NOMO-1 (cell line): ENCODE measurements at regions not wholly inside any gene's neighbourhood (a gene's known extent, or its start where the extent isn't known, plus 50 kb on each side); places are given as distances from the start of the nearest gene placed in this dataset.

Source experiments
- DNase-seq, 2 experiments: peaks; one replicate each; lab custom pipeline; 2025; ENCODE audit not compliant: unreplicated experiment in 2 of 2; lab: John Stamatoyannopoulos, UW

DNA sequence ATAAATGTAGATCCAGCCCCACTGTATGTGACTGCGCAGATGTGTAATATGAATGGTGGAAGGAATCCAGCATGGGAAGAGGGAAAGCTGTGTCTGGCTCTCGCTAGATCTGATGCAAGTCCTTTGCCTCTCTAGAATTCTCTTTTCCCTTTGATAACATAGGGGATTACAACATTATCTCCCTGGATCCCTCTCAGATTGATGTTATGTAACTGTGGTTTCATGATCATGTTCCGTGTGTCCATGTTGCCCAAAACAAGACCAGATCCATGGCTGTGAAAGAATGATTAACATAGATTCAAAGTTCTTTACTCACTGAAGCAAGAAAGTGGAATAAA lies 184.0 kb upstream of the UBL3 start:
- no peak for DNase-seq

DNA sequence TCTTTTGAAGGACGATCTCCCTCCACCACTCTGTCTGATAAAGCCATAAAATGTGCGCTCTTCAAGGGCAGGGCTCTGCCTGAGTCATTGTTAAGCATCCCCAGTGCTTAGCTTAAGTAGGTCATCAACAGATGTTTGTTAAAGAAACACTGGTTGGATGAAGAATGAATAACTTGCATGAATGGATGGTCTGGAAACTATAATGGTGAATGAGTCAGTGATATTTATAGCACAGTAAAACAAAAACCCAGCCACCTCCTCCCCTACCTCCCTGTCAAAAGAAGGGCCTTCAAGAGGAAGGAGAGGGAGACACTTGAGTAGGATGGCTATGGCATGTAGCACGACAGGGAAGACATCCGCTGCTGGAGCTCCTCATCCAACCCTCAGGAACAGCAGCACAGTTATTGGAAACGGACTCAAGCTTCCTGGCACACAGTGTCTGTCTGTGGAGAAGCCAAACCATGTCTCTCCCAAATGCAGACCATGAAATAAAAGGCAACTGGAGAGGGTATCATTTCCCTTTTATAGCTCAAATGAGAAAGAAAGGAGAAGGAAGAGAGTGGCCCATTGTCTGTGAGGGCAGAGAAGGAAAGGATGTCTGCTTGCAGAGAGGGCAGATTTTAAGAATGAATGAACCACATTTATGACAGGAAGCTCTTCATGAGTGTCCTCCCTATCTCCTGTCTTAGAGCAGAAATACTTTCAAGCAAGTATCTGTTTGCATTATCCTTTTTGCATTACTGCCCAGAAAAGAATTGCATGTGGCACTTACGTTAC lies 183.5 kb upstream of the UBL3 start:
- peak in 1 of 2 experiments; percentile 45 for DNase-seq

DNA sequence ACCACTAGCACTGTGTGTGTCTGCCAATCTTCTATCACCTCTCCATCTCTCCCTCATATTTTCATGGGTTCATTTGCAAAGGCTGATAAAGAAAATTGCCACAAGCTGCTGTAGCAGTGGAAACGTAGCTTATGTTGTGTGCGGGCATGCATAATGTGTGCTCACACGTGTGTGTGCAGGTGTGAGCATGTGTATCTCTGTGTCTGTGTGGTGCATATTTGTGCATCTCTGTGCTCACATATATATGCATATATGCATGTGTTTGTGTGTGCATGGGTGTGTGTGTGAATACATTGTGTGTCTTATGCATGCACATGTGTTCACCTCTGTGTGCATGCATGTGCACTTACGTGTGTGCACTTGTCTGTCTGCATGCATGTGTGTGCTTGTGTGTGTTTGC lies 181.8 kb upstream of the UBL3 start:
- DNase-seq, result no peak

GRCh38 chr13:30031488-30031887 lies 181.1 kb upstream of the UBL3 start:
- no peak for DNase-seq

DNA sequence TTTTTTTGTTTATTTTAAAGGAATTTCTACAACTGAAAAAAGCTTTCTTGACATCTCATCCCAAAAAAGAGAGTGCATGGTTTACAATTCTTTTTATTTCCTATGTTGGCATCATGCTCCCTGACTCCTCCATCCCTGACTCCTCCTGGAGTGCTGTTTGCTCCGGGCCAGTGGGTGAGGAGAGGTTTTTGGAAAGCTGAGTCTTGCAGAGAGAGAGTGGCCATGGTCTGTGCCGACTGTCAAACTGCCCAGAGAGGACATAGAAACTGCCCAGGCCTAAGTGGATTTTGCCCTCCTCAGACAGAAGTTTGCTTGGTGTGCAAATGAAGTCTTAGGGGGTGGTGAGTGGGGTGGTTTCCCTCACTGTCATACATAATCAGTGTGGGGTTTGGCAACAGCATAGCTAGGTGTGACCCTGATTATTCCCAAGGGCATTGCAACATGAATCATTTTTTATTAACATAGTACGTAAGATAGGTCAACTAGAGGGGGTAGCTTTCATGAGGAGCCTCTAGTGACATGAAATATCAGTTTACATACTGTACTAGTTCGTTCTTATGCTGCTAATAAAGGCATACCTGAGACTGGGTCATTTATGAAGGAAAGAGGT lies 179.8 kb upstream of the UBL3 start:
- DNase-seq, result no peak

- peak in 1 of 2 experiments; percentile 38 for DNase-seq
Observed at GRCh38 chr13:30027569-30028455, 177.4 kb upstream of the UBL3 start.

DNA sequence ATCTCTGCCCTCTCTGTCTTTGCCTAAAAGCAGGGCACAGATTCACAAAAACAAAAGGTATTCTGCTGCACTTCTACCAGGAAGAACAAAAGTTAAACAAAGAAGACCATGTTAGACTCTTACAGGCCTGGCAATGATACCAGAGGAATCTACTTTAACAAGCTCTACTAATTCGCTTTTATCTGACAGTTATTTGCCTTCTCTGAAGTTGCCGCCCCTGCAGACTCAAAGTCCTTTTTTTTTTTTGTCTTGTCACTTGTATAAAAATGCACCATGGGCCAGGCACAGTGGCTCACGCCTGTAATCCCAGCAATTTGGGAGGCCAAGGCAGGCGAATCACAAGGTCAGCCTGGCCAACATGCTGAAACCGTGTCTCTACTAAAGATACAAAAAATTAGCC lies 176.5 kb upstream of the UBL3 start:
- DNase-seq, result no peak

DNA sequence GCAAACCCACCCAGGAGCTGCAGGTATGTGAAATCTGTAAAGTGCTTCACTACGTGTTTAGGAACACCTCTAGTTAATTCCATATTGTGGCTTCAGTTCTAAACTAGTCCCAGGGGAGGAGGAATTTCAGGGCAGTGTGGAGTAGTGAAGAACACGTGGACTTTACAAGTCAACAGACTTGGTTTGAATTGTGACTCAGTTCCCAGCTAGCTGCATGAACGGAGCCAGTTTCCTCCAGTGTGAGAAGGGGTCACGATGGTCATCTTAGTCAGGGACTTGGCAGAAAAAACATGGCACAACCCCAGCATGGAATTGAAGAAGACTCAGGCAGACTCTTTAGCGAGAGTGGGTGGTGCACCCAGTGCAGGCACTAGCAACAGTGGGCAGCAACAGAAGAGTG lies 175.7 kb upstream of the UBL3 start:
- no peak for DNase-seq

DNA sequence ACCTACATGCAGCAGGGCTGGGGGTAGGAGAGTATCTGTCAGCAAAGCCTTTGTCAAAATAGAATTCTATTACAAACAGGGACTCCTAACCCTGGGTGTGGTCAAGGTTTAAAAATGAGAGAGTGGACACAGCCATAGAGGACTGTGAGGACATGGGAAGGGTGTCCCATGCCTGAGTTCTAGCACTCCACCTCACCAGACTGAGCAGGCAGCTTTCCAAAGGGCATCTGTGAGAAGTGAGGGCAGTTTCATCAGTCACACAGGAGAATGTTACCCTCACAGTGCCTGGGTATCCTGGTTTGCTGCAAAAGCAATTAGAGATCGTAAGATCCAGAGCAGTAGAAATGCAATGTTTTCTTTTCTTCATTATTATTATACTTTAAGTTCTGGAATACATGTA lies 174.9 kb upstream of the UBL3 start:
- no peak for DNase-seq

GRCh38 chr13:30024125-30024865 lies 173.9 kb upstream of the UBL3 start:
- no peak for DNase-seq

DNA sequence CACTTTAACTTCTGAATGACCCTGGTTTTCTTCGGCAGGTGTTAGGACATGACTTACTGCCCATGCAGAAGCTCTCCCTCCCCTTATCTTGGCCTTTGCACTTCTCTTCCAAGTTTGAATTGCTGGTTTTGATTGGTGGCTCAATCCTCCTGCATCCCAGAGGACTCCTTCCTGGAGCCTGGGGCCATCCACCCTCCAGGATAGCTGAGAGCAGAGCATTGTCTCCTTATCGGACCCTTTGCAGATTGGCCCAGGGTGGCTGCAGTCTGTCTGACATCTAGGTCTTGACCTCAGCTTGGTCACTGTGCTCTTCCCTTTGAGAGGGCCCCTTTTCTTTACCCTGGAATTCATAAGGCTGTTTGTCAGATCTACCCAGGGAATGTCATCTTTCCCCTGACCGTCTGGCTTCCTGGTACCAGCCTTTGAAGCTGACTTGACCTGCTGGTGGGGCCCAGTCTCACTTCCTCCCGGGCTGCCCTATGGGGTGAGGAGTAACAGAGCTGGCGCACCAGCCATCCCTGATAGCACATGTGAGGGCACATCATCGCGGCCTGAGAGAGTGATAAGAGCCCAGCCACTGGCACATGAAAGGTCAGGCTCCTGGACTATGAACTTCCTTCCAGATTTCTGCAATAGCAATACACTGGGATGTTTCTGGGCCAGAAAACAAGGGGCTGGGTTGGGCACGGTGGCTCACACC lies 172.9 kb upstream of the UBL3 start:
- DNase-seq, result no peak

- no peak for DNase-seq
Observed at GRCh38 chr13:30022796-30023195, 172.4 kb upstream of the UBL3 start.

DNA sequence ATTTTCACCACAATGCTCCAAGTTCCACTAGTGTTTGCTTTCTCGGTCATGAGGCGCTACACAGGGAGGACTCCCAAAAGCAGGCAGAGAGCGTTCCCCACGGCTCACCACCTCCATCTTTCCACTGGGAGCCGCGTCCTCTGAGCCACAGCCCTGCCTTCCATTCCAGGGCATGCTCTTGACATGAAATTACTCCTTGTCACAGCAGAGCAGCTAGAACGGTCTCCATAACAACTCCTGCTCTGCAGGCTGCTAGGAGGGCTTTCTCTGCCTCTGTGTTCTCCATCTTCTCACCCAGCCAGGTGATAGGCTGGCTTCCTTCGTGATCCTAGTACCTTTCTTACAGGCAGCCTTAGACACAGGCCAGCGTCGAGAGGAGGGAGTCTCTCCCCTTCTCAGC lies 171.8 kb upstream of the UBL3 start:
- no peak for DNase-seq

GRCh38 chr13:30021611-30022010 lies 171.2 kb upstream of the UBL3 start:
- no peak for DNase-seq

GRCh38 chr13:30020726-30021312 lies 170.4 kb upstream of the UBL3 start:
- DNase-seq, result no peak

- no peak for DNase-seq
Observed at GRCh38 chr13:30019648-30020626, 169.5 kb upstream of the UBL3 start.

- no peak for DNase-seq
Observed at GRCh38 chr13:30017880-30018279, 167.5 kb upstream of the UBL3 start.

DNA sequence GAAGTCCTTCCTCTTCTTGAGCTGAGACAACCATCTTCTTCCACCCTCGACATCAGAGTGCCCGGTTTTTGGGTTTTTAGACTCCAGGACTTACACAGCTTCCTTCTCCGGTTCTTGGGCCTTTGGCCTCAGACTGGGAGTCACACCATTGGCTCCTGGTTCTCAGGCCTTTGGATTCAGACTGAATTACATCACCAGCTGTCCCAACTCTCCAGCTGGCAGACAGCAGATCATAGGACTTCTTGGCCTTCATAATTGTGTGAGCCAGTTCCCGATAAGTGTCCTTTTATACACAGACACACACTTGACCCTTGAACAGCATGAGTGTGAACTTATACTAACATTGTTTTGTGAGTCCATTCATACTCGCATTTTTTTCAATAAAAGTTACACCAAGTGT lies 166.0 kb upstream of the UBL3 start:
- DNase-seq, result no peak

- no peak for DNase-seq
Observed at GRCh38 chr13:30009411-30009810, 159.0 kb upstream of the UBL3 start.
